ENCODE measurements at regions not wholly inside any gene's neighbourhood (a gene's known extent, or its start where the extent isn't known, plus 50 kb on each side); places are given as distances from the start of the nearest gene placed in this dataset.

DNA sequence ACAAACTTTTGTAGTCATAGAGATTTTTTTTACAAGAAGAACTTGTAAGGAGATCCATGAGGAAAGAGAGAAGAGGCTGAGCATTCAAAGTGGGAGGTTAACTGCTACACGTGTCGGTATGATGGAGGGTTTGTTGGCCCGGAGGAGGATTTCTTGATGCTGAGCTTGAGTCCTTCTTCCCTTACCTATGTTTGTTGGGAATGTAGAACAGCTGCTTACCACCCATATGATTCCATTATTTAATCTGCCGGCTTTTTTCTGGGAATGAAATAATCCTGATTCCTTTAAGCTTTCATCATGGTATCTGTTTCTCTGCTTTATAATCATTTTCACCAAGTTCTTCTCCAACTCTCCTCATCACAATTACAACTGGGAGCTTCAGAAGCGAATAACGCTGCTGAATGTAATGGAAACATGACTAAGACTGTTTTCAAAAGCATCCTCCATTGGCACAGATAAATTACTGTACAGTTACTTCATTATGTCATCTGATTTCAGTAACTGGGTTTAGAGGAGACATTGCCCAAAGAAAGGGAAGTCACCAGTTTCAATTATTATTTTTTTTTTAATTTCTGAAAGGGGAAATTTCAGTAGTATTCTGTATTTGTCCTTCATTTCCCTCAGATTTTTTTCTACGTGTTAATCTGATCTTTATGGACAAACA, 420.6 kb downstream of the SPRY1 start:
- TF ChIP-seq, protein P1, sequence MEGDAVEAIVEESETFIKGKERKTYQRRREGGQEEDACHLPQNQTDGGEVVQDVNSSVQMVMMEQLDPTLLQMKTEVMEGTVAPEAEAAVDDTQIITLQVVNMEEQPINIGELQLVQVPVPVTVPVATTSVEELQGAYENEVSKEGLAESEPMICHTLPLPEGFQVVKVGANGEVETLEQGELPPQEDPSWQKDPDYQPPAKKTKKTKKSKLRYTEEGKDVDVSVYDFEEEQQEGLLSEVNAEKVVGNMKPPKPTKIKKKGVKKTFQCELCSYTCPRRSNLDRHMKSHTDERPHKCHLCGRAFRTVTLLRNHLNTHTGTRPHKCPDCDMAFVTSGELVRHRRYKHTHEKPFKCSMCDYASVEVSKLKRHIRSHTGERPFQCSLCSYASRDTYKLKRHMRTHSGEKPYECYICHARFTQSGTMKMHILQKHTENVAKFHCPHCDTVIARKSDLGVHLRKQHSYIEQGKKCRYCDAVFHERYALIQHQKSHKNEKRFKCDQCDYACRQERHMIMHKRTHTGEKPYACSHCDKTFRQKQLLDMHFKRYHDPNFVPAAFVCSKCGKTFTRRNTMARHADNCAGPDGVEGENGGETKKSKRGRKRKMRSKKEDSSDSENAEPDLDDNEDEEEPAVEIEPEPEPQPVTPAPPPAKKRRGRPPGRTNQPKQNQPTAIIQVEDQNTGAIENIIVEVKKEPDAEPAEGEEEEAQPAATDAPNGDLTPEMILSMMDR (IDR thresholded peaks at IDR 0.05) = no peak
- no peak for TF ChIP-seq POLR2A (IDR thresholded peaks at IDR 0.05)
